Activated CD4-positive, alpha-beta T cell treated with anti-CD3 and anti-CD28 coated beads, Interleukin-2, amount 50 U/mL, for 48 hours (primary cell): ENCODE measurements at regions not wholly inside any gene's neighbourhood (a gene's known extent, or its start where the extent isn't known, plus 50 kb on each side); places are given as distances from the start of the nearest gene placed in this dataset.
"Not testable (repeated sequence)": the region's sequence is repeated elsewhere in the genome, so short reads cannot be mapped to it uniquely, and the experiment has no call there.

Experiments
- DNase-seq, 2 experiments: peaks; one replicate each; pipeline ENCODE4 v3.0.0-alpha.2; 2020

- no peak for DNase-seq
These were observed 492.0 kb upstream of the MAGEB18 start for GRCh38 chrX:25646156-25646555.

- DNase-seq, result no peak
These were observed 489.4 kb upstream of the MAGEB18 start for GRCh38 chrX:25648790-25649189.

- DNase-seq, result no peak
These were observed 487.8 kb upstream of the MAGEB18 start for GRCh38 chrX:25650216-25650820.

DNA sequence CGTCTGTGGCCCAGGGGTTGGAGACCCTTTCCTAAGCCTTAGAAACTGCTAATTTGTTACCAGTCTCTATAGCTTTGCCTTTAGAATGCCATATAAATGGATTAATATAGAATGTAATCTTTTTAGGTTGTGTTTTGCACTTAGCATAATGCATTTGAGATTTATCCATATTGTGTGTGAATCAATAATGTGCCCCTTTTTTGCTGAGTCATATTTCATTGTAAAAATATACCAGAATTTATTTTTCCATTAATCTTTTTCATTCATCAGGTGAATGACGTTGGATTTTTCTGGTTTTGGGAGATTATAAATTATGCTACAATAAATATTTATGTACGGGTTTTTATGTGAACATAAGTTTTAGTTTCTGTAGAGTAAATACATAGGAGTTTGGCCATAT is 478.8 kb upstream of the MAGEB18 start:
- no peak for DNase-seq

GRCh38 chrX:25663701-25664100 is 474.4 kb upstream of the MAGEB18 start:
- no peak for DNase-seq

GRCh38 chrX:25665431-25665830 is 472.7 kb upstream of the MAGEB18 start:
- no peak for DNase-seq

GRCh38 chrX:25667681-25668080 is 470.5 kb upstream of the MAGEB18 start:
- no peak for DNase-seq

DNA sequence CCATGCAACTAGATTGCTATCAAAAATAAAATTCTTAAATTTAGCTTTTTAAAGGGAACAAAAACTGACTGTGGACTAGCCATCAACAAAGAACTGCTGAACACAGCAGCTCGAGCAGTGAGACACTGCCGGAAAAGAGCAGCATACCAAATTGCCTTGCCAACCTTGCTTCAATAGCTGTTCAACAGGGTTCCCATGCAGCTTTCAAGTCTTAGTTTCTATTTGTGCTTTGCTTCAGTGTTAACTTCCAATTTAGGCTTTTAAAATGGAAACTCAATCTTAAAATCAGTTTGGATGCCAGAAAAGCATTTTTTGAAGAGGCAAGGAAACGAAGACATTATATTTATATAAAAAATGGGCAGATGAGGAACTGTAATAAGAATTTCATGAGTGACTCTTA is 463.4 kb upstream of the MAGEB18 start:
- DNase-seq, result no peak

DNA sequence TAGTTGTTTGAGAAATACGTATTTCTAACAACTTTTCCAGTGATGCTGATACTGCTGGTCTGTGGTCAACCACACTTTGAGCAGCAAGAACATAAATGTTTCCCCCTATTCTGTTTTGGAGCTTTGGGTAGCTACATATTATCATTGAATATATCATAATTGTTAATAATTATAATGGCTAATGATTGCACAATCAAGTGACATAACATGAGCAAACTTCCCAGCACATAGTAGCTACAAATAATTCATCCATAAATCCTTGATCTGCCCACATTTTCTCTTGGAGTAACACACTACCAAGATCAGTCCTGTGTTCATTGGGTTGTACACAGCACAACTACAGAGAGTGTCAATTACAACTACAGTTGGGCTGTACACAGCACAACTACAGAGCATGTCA is 436.3 kb upstream of the MAGEB18 start:
- DNase-seq, result no peak

- no peak for DNase-seq
These were observed 421.0 kb upstream of the MAGEB18 start for GRCh38 chrX:25717122-25717521.

DNA sequence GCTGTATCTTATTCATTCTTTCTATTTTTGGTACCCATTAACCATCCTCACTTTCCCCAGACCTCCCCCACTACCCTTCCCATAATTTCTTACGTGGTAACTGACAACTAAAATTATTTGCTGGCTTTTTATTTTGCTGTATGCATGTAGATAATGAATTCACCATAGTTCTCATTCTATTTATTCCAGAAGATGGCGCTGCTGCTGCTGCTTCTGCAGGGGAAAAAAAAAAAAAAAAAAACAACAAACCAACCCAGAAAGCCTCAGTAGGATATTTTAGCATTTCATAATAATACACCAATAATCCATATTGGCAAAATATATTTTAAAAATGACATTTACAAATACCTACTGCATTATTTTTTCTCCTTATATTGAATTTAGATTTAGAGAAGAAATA is 416.6 kb upstream of the MAGEB18 start:
- DNase-seq, result no peak

DNA sequence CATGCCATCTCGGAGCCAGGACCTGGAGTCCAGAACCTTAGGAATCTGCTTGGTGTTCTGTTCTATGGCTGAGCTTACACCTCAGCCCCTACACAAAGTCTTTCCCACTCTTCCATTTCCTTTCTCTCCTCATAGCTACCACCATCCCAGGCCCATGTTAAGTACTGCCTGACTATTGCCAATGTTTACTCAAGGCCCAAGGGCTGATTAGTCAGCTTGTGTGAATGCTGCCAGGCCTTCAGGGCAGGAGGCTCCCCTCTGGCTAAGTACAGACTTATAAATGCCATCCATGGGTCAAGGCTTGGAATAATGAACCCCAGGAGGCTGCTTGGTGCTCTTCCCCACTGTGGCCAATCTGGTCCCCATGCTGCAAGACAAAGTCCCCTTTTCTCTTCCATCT is 411.6 kb upstream of the MAGEB18 start:
- DNase-seq, result no peak

DNA sequence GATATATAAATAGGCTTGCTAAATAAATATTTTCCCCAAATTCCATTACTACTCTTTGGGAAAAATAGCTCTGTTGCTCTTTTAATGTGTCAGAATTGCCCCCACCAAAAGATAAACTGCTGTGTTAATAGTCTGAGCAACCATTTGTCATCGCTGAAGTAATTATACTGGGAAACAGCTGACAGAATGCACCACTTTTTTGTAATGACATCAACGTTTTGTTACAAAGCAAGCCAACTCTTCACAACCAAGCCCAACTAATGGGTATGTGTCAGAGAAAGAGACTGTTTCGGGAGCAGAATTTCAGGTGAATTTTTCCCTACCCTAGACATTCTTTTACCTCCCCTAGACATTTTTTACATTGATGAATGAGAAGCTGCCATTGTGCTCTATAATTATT is 405.0 kb upstream of the MAGEB18 start:
- no peak for DNase-seq

- no peak for DNase-seq
These were observed 400.6 kb upstream of the MAGEB18 start for GRCh38 chrX:25737540-25737939.

GRCh38 chrX:25742334-25742733 is 395.8 kb upstream of the MAGEB18 start:
- no peak for DNase-seq

GRCh38 chrX:25754399-25754798 is 383.7 kb upstream of the MAGEB18 start:
- no peak for DNase-seq

DNA sequence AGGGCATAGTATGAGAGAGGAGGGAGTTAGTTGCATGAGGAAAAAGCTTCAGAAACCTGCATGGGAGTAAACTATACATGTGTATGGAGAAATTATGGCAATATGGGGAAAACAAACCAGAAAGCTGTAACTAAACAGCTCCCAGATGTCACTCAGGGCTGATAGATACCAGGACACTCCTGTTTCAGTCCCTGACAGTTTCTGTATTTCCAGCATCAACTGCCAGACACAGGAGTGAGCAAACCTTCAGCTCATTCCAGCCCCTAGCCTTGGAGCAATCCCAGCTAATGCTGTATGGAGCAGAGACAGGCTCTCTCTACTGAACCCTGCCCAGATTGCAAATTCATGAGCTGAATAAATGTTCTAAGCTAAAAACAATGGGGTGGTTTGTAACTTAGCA is 382.9 kb upstream of the MAGEB18 start:
- DNase-seq, result no peak

GRCh38 chrX:25762656-25763055 is 375.5 kb upstream of the MAGEB18 start:
- DNase-seq, result no peak

GRCh38 chrX:25771853-25772252 is 366.3 kb upstream of the MAGEB18 start:
- DNase-seq, result not testable (repeated sequence)

GRCh38 chrX:25797796-25798195 is 340.3 kb upstream of the MAGEB18 start:
- not testable (repeated sequence) for DNase-seq

GRCh38 chrX:25805744-25806143 is 332.4 kb upstream of the MAGEB18 start:
- DNase-seq, result no peak

DNA sequence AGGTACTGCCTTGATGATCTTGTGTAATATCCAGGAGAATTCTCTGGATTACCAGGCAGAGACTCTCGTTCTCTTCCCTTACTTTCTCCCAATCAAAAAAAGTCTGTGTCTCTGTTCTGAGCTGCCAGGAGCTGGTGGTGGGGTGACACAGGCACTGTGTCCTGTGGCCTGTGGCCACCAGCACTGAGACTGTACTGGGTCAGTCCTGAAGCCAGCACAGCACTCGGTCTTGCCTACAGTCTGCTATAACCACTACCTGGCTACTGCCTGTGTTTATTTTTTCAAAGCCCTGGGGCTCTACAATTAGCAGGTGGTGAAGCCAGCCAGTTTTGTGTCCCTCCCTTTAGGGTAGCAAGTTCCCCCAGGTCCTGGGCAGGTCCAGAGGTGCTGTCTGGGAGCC is 331.1 kb upstream of the MAGEB18 start:
- no peak for DNase-seq

- no peak for DNase-seq
These were observed 327.9 kb upstream of the MAGEB18 start for GRCh38 chrX:25810202-25810601.

GRCh38 chrX:25819879-25820278 is 318.3 kb upstream of the MAGEB18 start:
- no peak for DNase-seq

GRCh38 chrX:25851141-25851540 is 287.0 kb upstream of the MAGEB18 start:
- DNase-seq, result no peak

DNA sequence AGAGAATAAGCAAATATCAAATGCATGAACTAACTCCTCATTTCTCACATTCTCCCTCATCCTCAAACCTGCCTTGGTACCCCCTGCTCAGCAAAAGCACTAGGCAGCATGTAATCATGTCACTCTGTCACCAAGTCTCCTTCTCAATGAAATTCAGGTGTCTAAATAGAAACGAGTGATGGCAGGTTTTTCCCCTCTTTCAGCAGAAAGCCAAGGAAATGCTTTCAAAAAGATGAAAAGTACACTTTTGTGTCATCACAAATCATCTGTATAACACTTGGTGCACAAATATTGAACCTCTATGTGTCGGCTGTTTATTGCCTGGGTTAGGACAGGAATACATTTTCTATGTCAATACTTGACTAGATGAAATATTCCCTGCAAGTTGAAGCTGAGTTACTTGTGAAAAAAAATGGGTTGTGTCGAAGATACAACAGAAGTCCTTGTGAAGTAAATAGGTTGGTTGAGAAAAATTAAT is 285.1 kb upstream of the MAGEB18 start:
- no peak for DNase-seq
